ENCODE measurements at regions not wholly inside any gene's neighbourhood (a gene's known extent, or its start where the extent isn't known, plus 50 kb on each side); places are given as distances from the start of the nearest gene placed in this dataset.

- TF ChIP-seq, protein P1, sequence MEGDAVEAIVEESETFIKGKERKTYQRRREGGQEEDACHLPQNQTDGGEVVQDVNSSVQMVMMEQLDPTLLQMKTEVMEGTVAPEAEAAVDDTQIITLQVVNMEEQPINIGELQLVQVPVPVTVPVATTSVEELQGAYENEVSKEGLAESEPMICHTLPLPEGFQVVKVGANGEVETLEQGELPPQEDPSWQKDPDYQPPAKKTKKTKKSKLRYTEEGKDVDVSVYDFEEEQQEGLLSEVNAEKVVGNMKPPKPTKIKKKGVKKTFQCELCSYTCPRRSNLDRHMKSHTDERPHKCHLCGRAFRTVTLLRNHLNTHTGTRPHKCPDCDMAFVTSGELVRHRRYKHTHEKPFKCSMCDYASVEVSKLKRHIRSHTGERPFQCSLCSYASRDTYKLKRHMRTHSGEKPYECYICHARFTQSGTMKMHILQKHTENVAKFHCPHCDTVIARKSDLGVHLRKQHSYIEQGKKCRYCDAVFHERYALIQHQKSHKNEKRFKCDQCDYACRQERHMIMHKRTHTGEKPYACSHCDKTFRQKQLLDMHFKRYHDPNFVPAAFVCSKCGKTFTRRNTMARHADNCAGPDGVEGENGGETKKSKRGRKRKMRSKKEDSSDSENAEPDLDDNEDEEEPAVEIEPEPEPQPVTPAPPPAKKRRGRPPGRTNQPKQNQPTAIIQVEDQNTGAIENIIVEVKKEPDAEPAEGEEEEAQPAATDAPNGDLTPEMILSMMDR (IDR thresholded peaks at IDR 0.05; ENCODE audit: low read depth, low read length, missing control alignments), result no peak
- no peak for DNase-seq (ENCODE audit: extremely low read depth, low read depth)
- H3K4me3 ChIP-seq (replicated peaks; ENCODE audit: low read depth, low read length), result no peak overlapping the region
Observed at GRCh38 chr12:110992909-110993308, 72.5 kb upstream of the MYL2 start.

GRCh38 chr12:110983811-110984210, 63.4 kb upstream of the MYL2 start:
- DNase-seq (ENCODE audit: extremely low read depth, low read depth), result no peak
- H3K4me3 ChIP-seq (replicated peaks; ENCODE audit: low read depth, low read length), result no peak overlapping the region
- TF ChIP-seq, protein P1 (IDR thresholded peaks at IDR 0.05; ENCODE audit: low read depth, low read length, missing control alignments), result no peak

GRCh38 chr12:110972866-110973265, 52.5 kb upstream of the MYL2 start:
- no peak for DNase-seq (ENCODE audit: extremely low read depth, low read depth)
- H3K4me3 ChIP-seq (replicated peaks; ENCODE audit: low read depth, low read length), result no peak overlapping the region
- TF ChIP-seq, protein P1 (IDR thresholded peaks at IDR 0.05; ENCODE audit: low read depth, low read length, missing control alignments), result no peak

GRCh38 chr12:110971936-110972335, 51.6 kb upstream of the MYL2 start:
- no peak for DNase-seq (ENCODE audit: extremely low read depth, low read depth)
- no peak overlapping the region for H3K4me3 ChIP-seq (replicated peaks; ENCODE audit: low read depth, low read length)
- TF ChIP-seq, protein P1 (IDR thresholded peaks at IDR 0.05; ENCODE audit: low read depth, low read length, missing control alignments), result no peak

- H3K4me3 ChIP-seq (replicated peaks; ENCODE audit: low read depth, low read length), result no peak overlapping the region
- no peak for DNase-seq (ENCODE audit: extremely low read depth, low read depth)
- TF ChIP-seq, protein P1 (IDR thresholded peaks at IDR 0.05; ENCODE audit: low read depth, low read length, missing control alignments), result no peak
Observed at GRCh38 chr12:110971189-110971920, 51.0 kb upstream of the MYL2 start.
